ENCODE measurements at regions not wholly inside any gene's neighbourhood (a gene's known extent, or its start where the extent isn't known, plus 50 kb on each side); places are given as distances from the start of the nearest gene placed in this dataset.
"Not testable (repeated sequence)": the region's sequence is repeated elsewhere in the genome, so short reads cannot be mapped to it uniquely, and the experiment has no call there.

- no peaks in the 10 kb centered on the region for H3K4me1 ChIP-seq (ENCODE audit: control insufficient read depth in 5 of 5, insufficient read depth in 5 of 5, low read length in 5 of 5)
- no peak overlapping the region for H3K27ac ChIP-seq (ENCODE audit: low read depth, low read length)
- H3K9me3 ChIP-seq (ENCODE audit: control insufficient read depth in 5 of 5, low read length in 5 of 5), result peaks cover 2 to 9% (median 7%) of the 10 kb centered on the region in 5 donors
- H3K27me3 ChIP-seq (ENCODE audit: control insufficient read depth in 5 of 5, insufficient read depth in 4 of 5, low read length in 5 of 5), result no peaks in the 10 kb centered on the region
- H3K4me3 ChIP-seq (ENCODE audit: low read depth in 1 of 5, low read length in 5 of 5), result no peak overlapping the region
- no peak overlapping the region for H3K9ac ChIP-seq (ENCODE audit: low read length in 5 of 5)
- no peaks in the 10 kb centered on the region for H3K36me3 ChIP-seq (ENCODE audit: control insufficient read depth in 5 of 5, insufficient read depth in 5 of 5, low read length in 5 of 5)
These were observed 680.9 kb upstream of the LMO3 start for GRCh38 chr12:17286874-17287273.

DNA sequence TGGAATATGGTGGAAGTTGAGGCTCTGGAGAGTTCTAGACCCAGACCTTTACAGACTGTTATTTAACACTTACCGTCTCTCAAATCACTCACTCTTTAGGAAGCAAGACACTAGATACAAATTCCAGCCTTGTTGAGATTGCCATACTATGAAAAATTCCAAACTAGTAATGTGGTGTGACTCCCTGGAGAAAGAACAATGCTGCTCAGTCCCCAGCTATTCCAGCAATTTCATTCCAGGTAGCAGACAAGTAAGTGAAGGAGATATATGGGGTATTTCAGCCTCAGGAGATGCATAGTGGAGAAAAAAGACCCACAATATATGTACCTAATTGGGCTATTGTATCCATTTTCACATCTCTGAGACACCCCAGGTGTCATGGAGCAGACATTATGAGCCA, 678.9 kb upstream of the LMO3 start:
- Histone ChIP-seq H3K27ac (ENCODE audit: low read depth, low read length) (no peak overlapping the region), H3K36me3 (ENCODE audit: control insufficient read depth in 5 of 5, insufficient read depth in 5 of 5, low read length in 5 of 5) (no peaks in the 10 kb centered on the region), H3K27me3 (ENCODE audit: control insufficient read depth in 5 of 5, insufficient read depth in 4 of 5, low read length in 5 of 5) (no peaks in the 10 kb centered on the region), H3K4me1 (ENCODE audit: control insufficient read depth in 5 of 5, insufficient read depth in 5 of 5, low read length in 5 of 5) (no peaks in the 10 kb centered on the region), H3K4me3 (ENCODE audit: low read depth in 1 of 5, low read length in 5 of 5) (no peak overlapping the region), H3K9me3 (ENCODE audit: control insufficient read depth in 5 of 5, low read length in 5 of 5) (peaks cover 2 to 9% (median 7%) of the 10 kb centered on the region in 5 donors), H3K9ac (ENCODE audit: low read length in 5 of 5) (no peak overlapping the region)

DNA sequence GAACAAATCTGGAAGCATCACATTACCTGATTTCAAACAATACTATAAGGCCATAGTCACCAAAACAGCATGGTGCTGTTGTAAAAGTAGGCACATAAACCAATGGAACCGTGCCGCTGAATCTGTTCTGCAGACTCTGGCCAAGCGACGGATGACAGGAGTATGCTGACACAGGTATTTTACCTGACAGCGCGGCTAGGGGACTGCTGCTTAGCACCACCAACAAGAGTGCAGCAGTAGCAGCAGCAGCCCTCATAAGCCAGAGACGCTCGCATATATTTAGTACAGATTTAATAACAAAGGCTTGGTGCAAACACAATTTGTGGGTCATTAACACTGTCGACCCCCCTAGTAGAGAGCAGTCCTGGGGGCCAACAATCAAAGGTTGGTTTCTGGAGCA, 677.6 kb upstream of the LMO3 start:
- H3K9me3 ChIP-seq (ENCODE audit: control insufficient read depth in 5 of 5, low read length in 5 of 5), result peaks cover 2 to 9% (median 7%) of the 10 kb centered on the region in 5 donors

GRCh38 chr12:17282169-17282568, 676.2 kb upstream of the LMO3 start:
- H3K27me3 ChIP-seq (ENCODE audit: control insufficient read depth in 5 of 5, insufficient read depth in 4 of 5, low read length in 5 of 5); H3K36me3 ChIP-seq (ENCODE audit: control insufficient read depth in 5 of 5, insufficient read depth in 5 of 5, low read length in 5 of 5); H3K4me1 ChIP-seq (ENCODE audit: control insufficient read depth in 5 of 5, insufficient read depth in 5 of 5, low read length in 5 of 5); H3K9ac ChIP-seq (ENCODE audit: low read length in 5 of 5); H3K27ac ChIP-seq (ENCODE audit: low read depth, low read length); H3K9me3 ChIP-seq (ENCODE audit: control insufficient read depth in 5 of 5, low read length in 5 of 5); H3K4me3 ChIP-seq (ENCODE audit: low read depth in 1 of 5, low read length in 5 of 5): not testable (repeated sequence)

More for the DNA sequence above, 677.6 kb upstream of the LMO3 start:
- H3K36me3 ChIP-seq (ENCODE audit: control insufficient read depth in 5 of 5, insufficient read depth in 5 of 5, low read length in 5 of 5), result no peaks in the 10 kb centered on the region
- no peaks in the 10 kb centered on the region for H3K4me1 ChIP-seq (ENCODE audit: control insufficient read depth in 5 of 5, insufficient read depth in 5 of 5, low read length in 5 of 5)
- H3K27ac ChIP-seq (ENCODE audit: low read depth, low read length), result no peak overlapping the region
- H3K4me3 ChIP-seq (ENCODE audit: low read depth in 1 of 5, low read length in 5 of 5), result no peak overlapping the region
- no peaks in the 10 kb centered on the region for H3K27me3 ChIP-seq (ENCODE audit: control insufficient read depth in 5 of 5, insufficient read depth in 4 of 5, low read length in 5 of 5)
- H3K9ac ChIP-seq (ENCODE audit: low read length in 5 of 5), result no peak overlapping the region

- Histone ChIP-seq H3K36me3 (ENCODE audit: control insufficient read depth in 5 of 5, insufficient read depth in 5 of 5, low read length in 5 of 5) (no peaks in the 10 kb centered on the region), H3K4me3 (ENCODE audit: low read depth in 1 of 5, low read length in 5 of 5) (no peak overlapping the region), H3K27me3 (ENCODE audit: control insufficient read depth in 5 of 5, insufficient read depth in 4 of 5, low read length in 5 of 5) (no peaks in the 10 kb centered on the region), H3K9me3 (ENCODE audit: control insufficient read depth in 5 of 5, low read length in 5 of 5) (no peaks in the 10 kb centered on the region), H3K4me1 (ENCODE audit: control insufficient read depth in 5 of 5, insufficient read depth in 5 of 5, low read length in 5 of 5) (no peaks in the 10 kb centered on the region), H3K27ac (ENCODE audit: low read depth, low read length) (no peak overlapping the region), H3K9ac (ENCODE audit: low read length in 5 of 5) (no peak overlapping the region)
These were observed 673.0 kb upstream of the LMO3 start for GRCh38 chr12:17278946-17279345.

- no peaks in the 10 kb centered on the region for H3K4me1 ChIP-seq (ENCODE audit: control insufficient read depth in 5 of 5, insufficient read depth in 5 of 5, low read length in 5 of 5)
- H3K27me3 ChIP-seq (ENCODE audit: control insufficient read depth in 5 of 5, insufficient read depth in 4 of 5, low read length in 5 of 5), result no peaks in the 10 kb centered on the region
- no peaks in the 10 kb centered on the region for H3K36me3 ChIP-seq (ENCODE audit: control insufficient read depth in 5 of 5, insufficient read depth in 5 of 5, low read length in 5 of 5)
- no peak overlapping the region for H3K27ac ChIP-seq (ENCODE audit: low read depth, low read length)
- no peak overlapping the region for H3K4me3 ChIP-seq (ENCODE audit: low read depth in 1 of 5, low read length in 5 of 5)
- H3K9ac ChIP-seq (ENCODE audit: low read length in 5 of 5), result no peak overlapping the region
- H3K9me3 ChIP-seq (ENCODE audit: control insufficient read depth in 5 of 5, low read length in 5 of 5), result no peaks in the 10 kb centered on the region
These were observed 670.2 kb upstream of the LMO3 start for GRCh38 chr12:17276196-17276595.

- H3K9ac ChIP-seq (ENCODE audit: low read length in 5 of 5), result no peak overlapping the region
- no peak overlapping the region for H3K4me3 ChIP-seq (ENCODE audit: low read depth in 1 of 5, low read length in 5 of 5)
- H3K36me3 ChIP-seq (ENCODE audit: control insufficient read depth in 5 of 5, insufficient read depth in 5 of 5, low read length in 5 of 5), result no peaks in the 10 kb centered on the region
- no peaks in the 10 kb centered on the region for H3K9me3 ChIP-seq (ENCODE audit: control insufficient read depth in 5 of 5, low read length in 5 of 5)
- no peaks in the 10 kb centered on the region for H3K4me1 ChIP-seq (ENCODE audit: control insufficient read depth in 5 of 5, insufficient read depth in 5 of 5, low read length in 5 of 5)
- H3K27me3 ChIP-seq (ENCODE audit: control insufficient read depth in 5 of 5, insufficient read depth in 4 of 5, low read length in 5 of 5), result no peaks in the 10 kb centered on the region
- no peak overlapping the region for H3K27ac ChIP-seq (ENCODE audit: low read depth, low read length)
These were observed 660.9 kb upstream of the LMO3 start for GRCh38 chr12:17266856-17267255.

- no peak overlapping the region for H3K9ac ChIP-seq (ENCODE audit: low read length in 5 of 5)
- no peaks in the 10 kb centered on the region for H3K9me3 ChIP-seq (ENCODE audit: control insufficient read depth in 5 of 5, low read length in 5 of 5)
- no peaks in the 10 kb centered on the region for H3K27me3 ChIP-seq (ENCODE audit: control insufficient read depth in 5 of 5, insufficient read depth in 4 of 5, low read length in 5 of 5)
- H3K4me3 ChIP-seq (ENCODE audit: low read depth in 1 of 5, low read length in 5 of 5), result no peak overlapping the region
- H3K27ac ChIP-seq (ENCODE audit: low read depth, low read length), result no peak overlapping the region
- H3K4me1 ChIP-seq (ENCODE audit: control insufficient read depth in 5 of 5, insufficient read depth in 5 of 5, low read length in 5 of 5), result no peaks in the 10 kb centered on the region
- no peaks in the 10 kb centered on the region for H3K36me3 ChIP-seq (ENCODE audit: control insufficient read depth in 5 of 5, insufficient read depth in 5 of 5, low read length in 5 of 5)
These were observed 658.6 kb upstream of the LMO3 start for GRCh38 chr12:17264603-17265002.

- H3K9me3 ChIP-seq (ENCODE audit: control insufficient read depth in 5 of 5, low read length in 5 of 5), result no peaks in the 10 kb centered on the region
- H3K36me3 ChIP-seq (ENCODE audit: control insufficient read depth in 5 of 5, insufficient read depth in 5 of 5, low read length in 5 of 5), result no peaks in the 10 kb centered on the region
- H3K27me3 ChIP-seq (ENCODE audit: control insufficient read depth in 5 of 5, insufficient read depth in 4 of 5, low read length in 5 of 5), result no peaks in the 10 kb centered on the region
- no peak overlapping the region for H3K9ac ChIP-seq (ENCODE audit: low read length in 5 of 5)
- H3K4me1 ChIP-seq (ENCODE audit: control insufficient read depth in 5 of 5, insufficient read depth in 5 of 5, low read length in 5 of 5), result no peaks in the 10 kb centered on the region
- no peak overlapping the region for H3K27ac ChIP-seq (ENCODE audit: low read depth, low read length)
- H3K4me3 ChIP-seq (ENCODE audit: low read depth in 1 of 5, low read length in 5 of 5), result no peak overlapping the region
These were observed 633.9 kb upstream of the LMO3 start for GRCh38 chr12:17239874-17240273.

DNA sequence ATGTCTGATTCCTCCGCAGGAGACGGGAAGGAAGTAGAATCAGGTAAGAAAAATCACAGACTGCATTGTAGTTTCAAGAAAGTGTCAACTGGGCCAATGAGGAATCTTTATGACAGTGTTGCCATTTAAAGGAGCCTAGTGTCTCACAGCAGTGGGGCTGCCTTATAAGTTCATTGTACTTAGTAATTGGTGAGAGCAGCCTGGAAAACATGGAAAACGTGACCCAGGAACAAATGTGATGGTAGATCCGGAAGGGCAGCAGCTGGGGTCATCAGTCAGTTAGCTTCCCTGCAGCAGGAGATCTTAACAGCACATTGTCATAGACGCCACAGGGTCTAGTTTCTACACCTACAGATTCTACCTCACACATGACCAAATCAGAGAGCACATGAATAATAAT, 630.0 kb upstream of the LMO3 start:
- H3K36me3 ChIP-seq (ENCODE audit: control insufficient read depth in 5 of 5, insufficient read depth in 5 of 5, low read length in 5 of 5), result no peaks in the 10 kb centered on the region
- H3K9ac ChIP-seq (ENCODE audit: low read length in 5 of 5), result no peak overlapping the region
- peaks cover 0 to 1% (median 0%) of the 10 kb centered on the region in 5 donors for H3K9me3 ChIP-seq (ENCODE audit: control insufficient read depth in 5 of 5, low read length in 5 of 5)
- no peaks in the 10 kb centered on the region for H3K4me1 ChIP-seq (ENCODE audit: control insufficient read depth in 5 of 5, insufficient read depth in 5 of 5, low read length in 5 of 5)
- no peak overlapping the region for H3K4me3 ChIP-seq (ENCODE audit: low read depth in 1 of 5, low read length in 5 of 5)
- no peaks in the 10 kb centered on the region for H3K27me3 ChIP-seq (ENCODE audit: control insufficient read depth in 5 of 5, insufficient read depth in 4 of 5, low read length in 5 of 5)
- no peak overlapping the region for H3K27ac ChIP-seq (ENCODE audit: low read depth, low read length)
